SKM-1 treated with dmso at 0.1 percent for 144 hours (cell line): ENCODE measurements at regions not wholly inside any gene's neighbourhood (a gene's known extent, or its start where the extent isn't known, plus 50 kb on each side); places are given as distances from the start of the nearest gene placed in this dataset.

Experiments
- DNase-seq: peaks from one replicate; lab custom pipeline; 2025; ENCODE audit not compliant: unreplicated experiment; lab: John Stamatoyannopoulos, UW

DNA sequence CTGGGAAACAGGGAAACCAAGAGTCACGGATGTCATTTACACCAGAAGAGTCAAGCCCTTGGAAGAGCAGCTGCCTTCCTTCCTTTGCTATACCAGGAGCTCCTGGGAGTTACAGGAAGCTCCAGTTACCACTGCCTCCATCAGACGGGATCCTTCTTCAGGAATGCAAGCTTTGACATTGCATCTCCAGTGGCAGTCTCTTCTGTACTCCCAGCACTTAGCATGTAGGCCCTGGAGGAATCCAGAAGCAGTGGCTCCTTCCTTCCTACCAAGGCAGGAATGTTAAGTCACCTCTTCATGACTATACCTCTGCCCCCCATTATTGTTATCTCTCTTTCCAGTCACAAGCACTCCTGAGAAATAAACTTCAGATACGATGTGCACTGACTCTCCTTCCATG lies 836.0 kb downstream of the MAFB start:
- no peak for DNase-seq

DNA sequence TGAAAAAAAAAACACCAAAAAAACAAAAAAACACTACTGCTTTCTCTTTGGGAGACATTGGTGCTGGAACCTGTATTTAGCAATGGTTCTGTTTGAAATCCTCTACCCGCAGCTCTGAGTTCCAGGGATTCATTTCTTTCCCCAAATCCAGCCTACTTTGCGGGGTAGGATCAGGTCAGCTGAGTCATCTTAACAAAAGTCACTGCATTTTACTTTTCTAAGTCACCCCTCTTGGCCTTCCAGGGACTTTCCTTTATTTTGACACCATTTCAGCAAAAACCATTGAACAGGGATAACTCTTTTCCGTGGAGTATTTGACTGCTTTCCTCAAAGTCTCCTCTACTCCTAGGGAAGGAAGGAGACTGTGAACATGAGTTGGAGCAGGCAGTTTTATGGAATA lies 837.6 kb downstream of the MAFB start:
- no peak for DNase-seq

DNA sequence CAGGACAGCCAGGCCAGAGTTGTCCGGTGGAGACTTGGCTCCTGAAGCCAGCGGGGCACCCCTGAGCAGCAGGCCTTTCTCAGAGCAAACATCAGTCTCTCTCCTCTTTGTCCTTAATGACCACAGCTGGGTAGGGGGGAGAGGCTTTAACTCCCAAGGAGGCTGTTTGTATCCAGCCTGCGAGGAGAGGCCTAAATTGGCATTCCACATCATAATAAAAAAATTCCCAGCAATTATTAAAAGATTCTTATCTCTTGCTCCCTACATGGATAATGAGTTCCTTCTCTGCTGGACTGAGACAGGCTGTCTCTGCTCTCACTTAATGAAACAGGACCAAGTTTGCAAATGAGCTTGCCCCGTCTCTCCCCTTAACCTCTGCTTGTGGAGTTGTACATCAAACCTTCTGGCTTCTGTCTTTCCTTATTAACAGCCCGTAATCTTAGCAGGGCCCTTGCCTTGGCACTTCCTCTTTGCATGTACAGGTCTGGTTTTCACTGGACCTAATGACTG lies 838.2 kb downstream of the MAFB start:
- no peak for DNase-seq

DNA sequence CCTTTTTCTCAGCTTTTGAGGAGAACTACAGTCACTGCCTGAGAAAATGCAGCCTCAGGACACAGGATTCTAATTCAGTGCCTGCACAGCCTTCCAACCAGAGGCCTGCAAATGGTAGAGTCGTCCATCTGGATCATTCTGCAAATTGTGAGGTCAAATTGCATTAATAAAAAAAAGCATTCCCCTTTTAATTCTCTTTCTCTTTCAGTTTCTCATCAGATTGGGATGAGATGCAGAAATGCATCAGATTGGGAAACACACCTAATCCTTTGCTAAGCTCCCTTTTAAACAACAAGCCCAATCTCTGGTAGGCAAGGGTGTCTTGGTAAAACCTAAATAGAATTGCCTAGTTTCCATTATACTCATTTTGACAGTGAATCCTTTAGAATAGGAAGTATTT lies 838.8 kb downstream of the MAFB start:
- no peak for DNase-seq

DNA sequence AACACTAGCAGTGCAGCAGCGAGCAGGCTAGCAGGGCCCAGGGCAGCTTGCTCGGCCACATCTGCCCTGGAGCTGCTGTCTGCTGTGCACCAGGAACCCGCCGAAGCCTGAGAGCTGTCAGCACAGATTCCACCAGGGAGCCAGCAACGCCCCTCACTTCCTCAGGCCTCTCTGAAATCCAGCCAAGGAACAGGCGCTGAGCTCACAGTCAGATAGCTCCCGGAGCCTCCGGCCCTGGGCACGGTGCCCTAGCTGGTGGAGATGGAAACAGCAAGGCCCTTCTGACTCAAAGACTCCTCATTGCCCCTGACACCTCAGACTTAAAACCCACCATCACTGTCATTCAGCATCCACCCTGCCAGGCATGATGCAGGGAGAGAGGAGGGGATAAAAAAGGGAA lies 839.4 kb downstream of the MAFB start:
- no peak for DNase-seq

DNA sequence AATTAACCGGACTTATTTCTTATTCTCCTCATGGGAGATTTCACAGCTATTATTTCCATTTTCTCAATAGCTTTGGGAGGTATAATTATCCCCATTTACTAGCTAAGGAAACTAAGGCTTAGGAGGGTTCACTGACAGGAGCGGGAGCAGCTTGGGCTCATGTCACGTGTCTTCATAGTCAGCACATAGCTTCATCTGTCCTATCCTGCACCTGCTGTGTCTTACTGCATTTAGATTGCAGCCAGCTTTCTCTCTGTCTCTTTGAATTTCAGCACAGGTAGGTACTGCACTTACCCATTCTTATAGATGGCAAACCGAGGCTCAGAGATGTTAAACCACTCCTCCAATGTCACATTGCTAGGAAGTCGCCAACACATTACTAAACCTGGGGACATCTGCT lies 839.9 kb downstream of the MAFB start:
- DNase-seq: no peak

DNA sequence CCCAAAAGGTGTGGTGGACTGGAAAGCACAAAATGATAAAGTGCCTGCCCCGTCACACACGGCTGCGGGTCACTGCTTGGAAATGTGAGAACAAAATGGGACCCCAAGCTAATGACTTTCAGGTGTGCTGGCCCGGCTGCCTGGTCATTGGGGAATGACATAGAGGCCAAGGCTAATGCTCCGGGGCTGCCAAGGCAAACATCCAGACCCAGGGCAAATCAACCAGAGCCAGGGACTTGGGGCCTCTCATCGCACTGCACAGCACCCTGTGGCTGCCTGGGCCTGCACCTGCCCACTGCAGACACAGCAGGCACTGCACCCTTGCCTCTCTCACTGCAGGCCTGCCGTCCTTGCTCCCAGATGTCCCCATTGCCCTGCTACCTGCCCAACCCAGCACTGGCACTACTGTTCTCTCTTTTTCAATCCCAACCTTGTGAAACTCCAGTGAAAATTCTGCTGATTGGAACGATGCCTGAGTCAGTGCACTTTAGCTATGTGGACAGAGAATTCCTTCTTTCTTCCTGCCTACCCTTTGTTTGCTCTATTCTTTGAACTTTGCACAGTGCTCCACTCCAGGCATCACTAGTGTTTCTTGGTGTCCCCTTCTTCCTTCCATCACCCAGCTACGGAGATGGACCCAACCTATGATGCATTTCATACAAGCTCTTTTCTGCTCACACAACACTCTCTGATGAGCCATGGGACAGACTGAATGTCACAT lies 849.5 kb downstream of the MAFB start:
- no peak for DNase-seq

DNA sequence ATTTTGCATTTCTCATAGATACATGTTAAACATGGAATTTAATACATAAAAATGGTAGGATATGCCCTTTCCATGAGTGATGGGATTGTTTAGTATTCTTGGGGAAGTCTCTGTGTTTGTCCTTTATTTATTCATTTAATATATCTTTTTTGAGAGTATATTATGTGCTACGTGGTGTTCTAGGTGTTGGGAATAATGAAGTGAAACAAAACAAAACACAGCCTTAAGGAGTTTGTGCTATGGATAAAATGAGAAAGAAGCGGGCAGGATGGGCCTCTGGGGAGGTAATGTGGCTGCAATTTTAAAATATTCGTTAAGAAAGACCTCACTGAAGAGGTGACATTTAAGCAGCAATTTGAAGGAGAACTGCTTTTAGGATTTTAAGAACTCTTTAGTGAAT lies 851.5 kb downstream of the MAFB start:
- no peak for DNase-seq

DNA sequence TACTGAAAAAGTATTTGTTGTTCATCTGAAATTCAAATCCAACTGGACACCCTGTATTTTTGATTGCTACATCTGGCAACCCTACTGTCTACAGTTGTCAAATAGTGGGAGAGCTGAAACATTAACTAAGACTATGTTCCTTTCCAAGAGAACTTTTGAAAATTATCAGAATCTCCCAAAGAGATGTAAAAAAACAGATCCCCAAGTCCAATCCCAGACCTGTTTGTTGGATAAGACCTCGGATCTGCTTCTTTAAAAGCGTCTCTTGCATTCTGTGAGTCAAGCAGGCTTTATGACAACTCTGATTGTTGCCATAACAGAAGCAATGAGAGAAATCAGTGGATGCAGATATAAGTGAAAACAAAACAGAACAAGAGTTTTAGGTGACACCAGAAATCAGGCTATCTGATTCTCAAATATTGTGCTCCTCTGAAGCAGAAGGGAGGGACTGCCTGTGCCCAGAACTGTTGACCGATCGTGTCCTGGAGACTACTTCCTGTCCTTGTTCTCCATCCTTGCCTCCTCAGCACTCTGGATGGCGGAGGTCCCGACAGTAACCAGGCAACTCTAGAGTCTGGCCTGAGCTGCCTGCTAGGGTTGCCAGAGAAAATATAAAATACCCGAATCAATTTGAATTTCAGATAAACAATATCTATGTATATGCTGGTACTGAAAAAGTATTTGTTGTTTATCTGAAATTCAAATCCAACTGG lies 853.8 kb downstream of the MAFB start:
- no peak for DNase-seq

DNA sequence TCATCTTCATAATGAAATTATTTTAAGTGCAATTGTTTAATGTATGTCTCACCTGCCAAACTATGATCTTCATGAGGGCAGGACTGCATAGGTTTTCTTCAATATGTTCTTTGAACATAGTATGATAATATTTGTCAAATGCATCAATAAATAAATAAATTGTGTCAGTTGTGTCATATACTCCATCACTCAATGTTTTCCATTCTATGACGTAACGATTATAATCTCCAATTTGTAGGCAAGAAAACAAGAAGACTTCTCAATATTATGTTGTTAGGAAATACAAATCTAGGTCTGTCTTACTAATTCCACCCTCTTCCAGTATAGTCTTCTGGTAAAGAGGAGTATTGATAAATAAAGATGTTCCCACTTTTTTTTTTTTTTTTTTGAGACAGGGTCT lies 858.1 kb downstream of the MAFB start:
- no peak for DNase-seq

DNA sequence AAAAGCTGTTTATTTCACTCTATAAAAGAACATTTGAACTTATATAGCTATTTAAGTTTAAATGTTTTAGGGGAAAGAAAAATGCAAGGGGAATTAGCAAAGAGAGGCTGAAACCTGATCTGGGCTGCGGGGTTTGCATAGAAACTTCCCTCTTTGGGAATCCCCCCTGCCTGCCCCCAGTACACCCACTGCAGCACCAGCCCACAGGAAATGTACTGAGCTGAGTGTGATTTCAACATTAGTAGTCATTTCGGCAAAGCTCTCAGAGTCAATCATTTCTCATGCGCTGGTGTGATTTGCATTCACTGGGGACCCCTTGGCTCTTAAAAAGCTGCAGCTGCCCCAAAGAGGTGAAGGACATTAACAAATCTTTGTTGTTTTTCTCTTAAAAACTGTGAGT lies 859.4 kb downstream of the MAFB start:
- DNase-seq: no peak

DNA sequence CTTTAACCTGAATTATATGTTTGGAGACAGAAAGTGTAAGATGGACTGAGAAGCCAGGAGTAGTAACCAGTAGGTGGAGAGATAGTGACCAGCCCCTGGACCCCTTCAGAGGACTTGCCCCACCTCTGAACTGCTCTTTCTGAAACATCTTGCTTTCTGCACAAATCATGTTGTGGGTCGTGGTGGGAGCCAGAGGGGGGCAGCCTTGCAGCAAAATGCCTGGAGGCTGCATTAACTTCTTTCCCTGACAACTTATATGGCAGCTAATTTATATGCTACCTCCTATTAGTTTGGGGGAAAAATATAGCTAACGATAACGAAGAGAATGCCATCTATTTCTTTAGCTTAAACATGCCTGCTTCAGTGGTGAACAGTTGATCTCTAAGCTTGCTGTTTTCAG lies 859.8 kb downstream of the MAFB start:
- no peak for DNase-seq

DNA sequence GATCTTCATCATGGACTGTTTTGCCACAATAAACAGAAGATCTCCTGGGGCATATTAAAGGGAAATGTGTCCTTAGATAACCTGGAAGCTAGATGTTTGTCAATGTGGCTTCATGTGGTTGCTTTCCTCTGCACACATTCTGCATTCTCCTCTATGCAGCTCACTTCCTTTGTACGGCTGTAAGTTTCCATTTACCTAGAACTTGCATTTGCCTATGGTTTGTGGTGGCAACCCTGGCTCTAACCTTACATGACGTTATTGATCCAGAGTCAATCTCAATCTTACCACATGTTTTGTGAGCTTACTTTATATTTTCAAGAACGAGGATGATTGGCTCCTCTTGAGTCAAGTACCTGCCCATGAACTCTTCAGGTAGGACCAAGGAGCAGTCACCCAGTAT lies 863.1 kb downstream of the MAFB start:
- DNase-seq: no peak

DNA sequence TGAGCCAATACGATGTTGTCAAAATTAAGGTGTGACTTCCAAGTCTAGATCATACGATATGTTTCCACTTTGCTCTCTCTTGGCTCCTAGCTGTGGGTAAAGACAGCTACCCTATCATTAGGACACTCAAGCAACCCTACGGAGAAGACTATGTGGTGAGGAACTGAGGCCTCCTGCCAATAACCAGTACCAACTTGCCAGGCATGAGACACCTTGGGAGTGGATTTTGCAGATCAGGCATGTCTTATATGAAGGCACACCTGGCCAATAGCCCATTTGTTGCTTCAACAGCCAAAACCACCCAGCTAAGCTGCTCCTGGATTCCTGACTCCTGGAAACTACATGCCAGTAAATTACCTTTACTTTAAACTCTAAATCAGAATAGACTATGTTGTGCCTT lies 863.4 kb downstream of the DHX35 start:
- no peak for DNase-seq

DNA sequence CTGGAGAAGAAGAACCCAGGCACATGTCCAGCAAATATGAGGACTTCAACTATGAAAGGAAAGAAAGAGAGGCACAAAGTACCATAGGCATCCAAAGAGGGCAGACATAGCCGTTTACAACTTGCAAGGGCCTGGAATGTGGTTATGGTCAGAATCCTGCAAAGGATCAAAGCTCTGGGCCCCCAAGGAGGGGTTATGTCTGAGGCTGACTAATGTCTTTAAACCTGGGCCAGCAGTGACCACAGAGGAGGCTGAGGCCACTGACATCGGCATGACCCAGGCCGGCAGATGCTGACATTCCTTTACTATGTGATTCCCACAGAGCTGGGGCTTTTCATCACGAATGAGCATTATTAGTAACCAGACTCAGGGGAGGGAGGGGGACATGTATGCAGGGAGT lies 861.1 kb downstream of the DHX35 start:
- no peak for DNase-seq

DNA sequence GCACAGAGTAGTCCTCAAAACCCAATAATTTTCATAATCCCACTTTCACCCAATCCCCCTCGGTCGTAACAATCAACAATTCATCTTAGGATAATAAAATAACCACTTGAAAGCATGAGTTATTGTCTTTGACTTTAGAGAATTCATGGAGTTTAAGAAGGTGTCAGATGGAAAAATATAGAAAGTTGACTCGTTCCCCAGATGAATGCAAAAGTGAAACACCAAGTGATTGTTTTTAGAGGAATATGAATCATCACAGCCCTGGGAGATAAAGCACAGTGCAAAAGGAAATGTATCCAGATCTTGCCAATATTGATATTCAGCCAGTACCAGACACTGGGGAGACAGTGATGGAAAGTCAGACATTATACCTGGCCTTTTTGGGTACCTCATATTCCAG lies 860.5 kb downstream of the DHX35 start:
- no peak for DNase-seq

DNA sequence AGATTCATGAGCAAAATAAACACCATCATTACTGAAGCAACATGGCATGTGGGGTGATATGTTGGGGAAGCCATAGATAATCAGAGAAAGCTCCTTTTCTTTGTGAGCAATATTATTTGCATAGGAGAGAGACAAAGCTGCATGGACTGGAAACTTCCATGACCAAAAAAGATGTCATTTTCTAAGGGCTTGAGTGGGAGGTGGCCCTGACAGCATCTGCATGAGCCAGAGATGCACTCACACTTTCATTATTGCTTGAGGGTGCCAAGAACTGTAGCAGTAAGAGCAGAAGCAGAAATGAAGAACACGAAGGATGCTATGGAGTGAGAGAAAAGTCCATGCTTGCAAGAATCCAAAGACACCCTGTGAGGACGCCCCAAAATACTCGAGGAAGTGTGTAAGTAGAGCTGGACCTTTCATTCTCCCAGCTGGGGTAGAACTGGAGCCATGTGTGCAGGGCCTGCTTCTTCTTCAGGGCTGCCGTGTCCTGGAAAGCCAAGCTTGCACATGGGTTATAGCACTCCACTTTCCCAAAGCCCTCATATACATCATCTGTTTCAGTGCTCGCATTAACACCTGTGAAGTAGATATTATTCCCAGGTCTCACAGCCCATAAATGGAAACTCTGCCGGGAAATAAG lies 851.2 kb downstream of the DHX35 start:
- DNase-seq: no peak

DNA sequence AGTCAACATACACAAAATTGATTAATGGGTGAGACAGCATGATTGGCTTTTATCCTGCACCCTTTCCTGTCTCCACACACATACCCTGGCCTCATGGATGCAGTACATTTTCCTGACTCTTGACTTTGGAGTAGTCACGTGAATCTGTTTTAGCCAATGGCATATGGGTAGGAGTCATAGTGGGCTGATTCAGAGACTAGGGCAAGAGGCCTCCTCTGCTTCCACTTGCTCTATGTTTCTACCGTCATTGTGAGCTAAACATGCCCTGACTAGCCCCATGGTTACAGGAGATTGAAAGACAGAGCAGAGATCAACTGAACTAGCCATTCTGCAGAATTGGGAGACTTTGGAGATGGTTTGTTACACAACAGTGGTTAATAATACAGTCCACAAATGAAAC lies 850.0 kb downstream of the DHX35 start:
- no peak for DNase-seq

DNA sequence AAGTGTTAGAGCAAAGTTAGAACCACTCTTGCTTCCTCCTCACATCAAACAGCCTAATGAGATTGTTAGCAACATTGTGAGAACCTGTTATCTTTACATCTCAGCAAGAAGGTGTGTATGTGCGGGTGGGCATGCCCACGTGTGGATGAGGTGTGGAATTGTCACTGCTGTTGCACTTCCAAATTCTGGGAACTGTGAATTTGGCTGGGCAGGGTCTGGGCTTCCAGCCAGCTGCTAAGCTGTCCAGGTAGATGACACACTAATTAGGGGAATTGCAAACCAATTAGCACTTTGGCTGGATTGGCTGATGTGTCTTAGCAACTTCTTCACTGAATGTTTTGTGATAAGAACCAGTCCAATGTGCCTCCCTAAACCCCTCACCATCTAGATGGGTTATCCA lies 848.2 kb downstream of the DHX35 start:
- no peak for DNase-seq

DNA sequence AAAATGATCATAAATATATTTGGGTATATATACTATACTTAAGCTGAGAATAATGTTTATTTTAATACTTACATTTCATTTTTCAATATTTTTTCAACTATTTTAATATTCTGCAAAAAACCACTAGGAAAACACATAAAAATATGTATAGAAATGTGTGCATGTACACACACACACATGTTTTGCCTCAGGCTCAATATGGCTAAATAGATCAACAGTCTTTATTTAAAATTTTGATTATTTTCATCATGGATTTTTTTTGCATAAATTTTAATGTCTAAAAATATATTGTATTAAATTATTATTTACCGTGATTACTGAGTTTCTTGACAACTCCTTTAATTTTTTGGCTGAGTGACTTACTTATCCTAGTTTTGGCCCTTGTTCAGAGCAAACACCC lies 846.5 kb downstream of the DHX35 start:
- DNase-seq: no peak

DNA sequence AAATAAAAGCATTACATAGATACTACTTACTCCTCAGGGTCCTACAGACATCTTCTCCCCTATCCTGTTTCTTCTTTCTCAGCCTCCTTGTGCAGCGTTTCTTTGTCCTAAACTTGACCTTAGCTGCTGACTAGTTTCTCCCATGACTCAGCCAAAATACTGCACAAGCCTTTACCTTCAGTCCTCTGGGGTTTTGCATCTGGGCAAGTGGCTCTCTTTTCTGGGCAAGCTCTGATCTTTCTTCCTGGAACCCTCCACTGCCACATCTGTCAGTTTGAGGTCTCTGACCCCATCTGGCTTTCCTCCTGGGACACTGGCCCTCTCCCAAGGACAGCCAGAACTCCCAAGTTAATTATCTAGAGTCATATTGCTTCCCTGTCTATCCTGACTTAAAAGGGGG lies 838.4 kb downstream of the DHX35 start:
- no peak for DNase-seq

DNA sequence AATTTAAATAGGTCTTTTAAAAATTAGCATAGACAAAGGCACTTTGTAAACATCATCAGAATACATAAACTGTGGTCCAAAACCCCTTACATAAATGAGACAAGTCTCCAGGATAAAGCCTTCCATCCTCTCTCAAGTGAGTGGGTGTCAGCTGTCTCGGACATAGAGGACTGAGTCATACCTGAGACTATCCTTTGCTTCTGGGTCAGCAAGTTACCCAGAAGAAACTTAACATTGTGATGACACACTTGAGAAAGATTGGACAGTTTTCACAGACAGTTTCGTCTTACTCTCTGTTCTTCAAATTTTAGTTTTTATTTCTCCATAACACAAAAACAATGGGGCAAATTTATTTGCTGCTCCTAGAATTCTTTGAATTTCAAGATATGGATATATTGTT lies 838.0 kb downstream of the DHX35 start:
- no peak for DNase-seq
